Right lobe of liver (tissue), 4 donors: ENCODE measurements at regions not wholly inside any gene's neighbourhood (a gene's known extent, or its start where the extent isn't known, plus 50 kb on each side); places are given as distances from the start of the nearest gene placed in this dataset.

Experiments
- CTCF ChIP-seq, 4 donors: fragments of 200-600 bp in 3 of 4; fragments of 450-650 bp in 1 of 4; IDR thresholded peaks; one replicate each; pipeline versions ENCODE4 v1.5.1 to v1.8.0; 2016 to 2022; ENCODE audit warnings: antibody characterized with exemption in 4 of 4, mild to moderate bottlenecking in 2 of 4
- POLR2A ChIP-seq: fragments of 450-650 bp; IDR thresholded peaks from one replicate; pipeline ENCODE4 v1.6.1; 2017; ENCODE audit warnings: antibody characterized with exemption, mild to moderate bottlenecking
- donor health status: DM: no; HTN: no; CAD: no.
- donor health status: DM: no; HTN: no; CAD: no.
- donor health status: DM: no; HTN: yes; CAD: no.

GRCh38 chr11:19392847-19393518, 152.2 kb upstream of the E2F8 start:
- TF ChIP-seq CTCF (IDR thresholded peaks at IDR 0.05) (no peak), POLR2A (no peak)
